HG03159 (cell line): ENCODE measurements at regions not wholly inside any gene's neighbourhood (a gene's known extent, or its start where the extent isn't known, plus 50 kb on each side); places are given as distances from the start of the nearest gene placed in this dataset.
"Not testable (repeated sequence)": the region's sequence is repeated elsewhere in the genome, so short reads cannot be mapped to it uniquely, and the experiment has no call there.

Source experiments
- ATAC-seq: cut with Tn5 transposase; IDR thresholded peaks from one replicate; pipeline ENCODE4 v1.9.1; 2021; ENCODE audit warnings: mild to moderate bottlenecking, moderate library complexity; ENCODE audit not compliant: unreplicated experiment

DNA sequence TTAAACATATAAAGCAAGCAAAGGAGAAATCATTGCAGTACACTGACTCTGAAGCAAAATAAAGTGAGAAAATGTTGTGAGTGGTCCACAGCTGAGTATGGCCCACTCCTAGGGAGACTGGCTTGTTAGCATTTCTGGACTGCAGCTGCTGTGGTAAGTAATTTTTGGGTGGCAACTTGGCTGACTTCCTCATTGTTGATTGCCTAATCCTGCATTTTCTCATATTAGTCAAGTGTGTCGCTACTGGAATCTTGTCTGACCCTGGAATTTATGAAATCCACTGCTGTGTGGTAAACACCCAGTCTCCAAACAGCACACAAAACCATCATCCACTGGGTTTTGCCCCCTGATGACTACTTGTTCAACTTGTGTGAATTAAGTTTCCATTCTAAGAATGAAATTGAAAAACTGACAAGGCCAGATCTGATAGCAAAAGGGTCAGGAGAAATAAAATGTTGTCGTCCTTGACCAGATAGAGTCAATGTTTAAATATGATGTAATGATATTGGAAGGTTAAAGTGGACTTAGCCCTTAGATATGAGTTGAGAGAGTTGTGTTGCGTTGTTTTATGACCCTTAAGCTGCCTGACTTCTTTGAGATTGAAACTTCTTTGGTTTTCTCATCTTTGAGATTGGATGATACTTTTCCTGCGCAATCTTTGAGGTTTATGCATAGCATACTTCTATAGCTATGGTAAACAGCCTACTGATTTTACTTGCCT is 106.6 kb upstream of the SEC22B start:
- not testable (repeated sequence) for ATAC-seq

DNA sequence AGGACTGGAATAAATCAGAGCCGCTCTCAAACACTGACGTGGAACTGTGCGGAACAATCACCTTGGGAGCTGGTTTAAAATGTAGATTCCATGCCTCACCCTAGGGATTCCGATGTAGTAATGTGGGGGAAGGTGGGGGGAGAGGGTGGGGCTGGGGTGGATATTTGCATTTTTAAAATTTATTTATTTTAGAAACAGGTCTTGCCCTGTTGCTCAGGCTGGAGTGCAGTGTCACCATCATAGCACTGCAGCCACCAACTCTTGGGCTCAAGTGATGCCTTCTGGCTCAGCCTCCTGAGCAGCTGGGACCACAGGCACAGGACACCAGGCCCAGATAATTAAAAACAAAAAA is 101.9 kb upstream of the SEC22B start:
- ATAC-seq: not testable (repeated sequence)

DNA sequence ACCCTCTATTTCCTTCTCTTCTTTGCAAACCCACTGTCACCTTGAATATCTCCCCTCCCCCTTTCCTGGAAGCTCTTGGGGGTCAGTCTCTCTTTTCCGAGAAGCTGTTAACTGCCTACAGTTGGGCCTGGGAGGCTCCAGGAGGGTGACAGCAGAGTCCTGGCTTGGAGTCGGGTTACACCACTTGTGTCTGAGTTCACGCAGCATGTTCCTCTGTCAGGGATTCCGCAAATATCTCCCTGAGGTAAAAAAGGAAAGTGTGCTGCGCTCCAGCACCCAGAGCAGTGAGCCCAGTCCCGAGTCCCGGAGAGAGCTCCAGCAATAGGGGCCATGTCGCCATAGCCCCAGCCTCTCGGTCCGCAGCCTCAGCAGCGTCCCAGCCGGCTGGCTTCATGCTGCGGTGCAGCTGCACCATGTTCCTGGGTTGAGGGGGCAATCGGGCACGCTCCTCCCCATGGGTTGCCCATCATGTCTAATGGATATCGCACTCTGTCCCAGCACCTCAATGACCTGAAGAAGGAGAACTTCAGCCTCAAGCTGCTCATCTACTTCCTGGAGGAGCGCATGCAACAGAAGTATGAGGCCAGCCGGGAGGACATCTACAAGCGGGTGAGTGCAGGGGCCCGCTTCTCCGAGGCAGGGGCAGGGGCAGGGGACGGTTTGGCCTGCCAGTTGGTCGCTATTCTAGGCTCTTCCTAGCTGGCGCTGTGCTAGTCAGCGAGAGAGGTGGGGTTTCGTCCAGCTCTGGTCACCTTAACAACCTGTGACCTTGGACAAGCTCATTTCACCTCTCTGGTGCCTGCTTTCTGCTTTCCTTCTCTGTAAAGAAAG is 101.3 kb upstream of the SEC22B start:
- not testable (repeated sequence) for ATAC-seq

DNA sequence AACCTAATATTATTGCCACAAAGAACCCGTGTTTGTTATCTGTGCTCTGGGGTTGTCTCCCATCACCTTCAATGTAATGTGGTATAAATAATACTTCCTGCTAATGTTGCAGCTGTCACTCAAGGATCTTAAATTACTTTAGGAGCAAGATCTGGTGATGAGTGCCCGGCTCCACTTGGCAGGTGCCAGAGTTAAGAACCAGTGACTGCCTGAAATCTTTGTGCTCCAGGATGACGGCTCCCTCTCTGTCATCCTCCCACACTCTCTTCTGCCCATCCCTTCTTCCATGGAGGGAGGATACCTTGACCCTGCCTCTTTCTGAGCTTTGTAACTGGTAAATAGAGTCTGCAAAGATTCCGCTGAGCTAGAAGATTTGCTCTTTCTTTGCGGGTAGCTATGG is 100.4 kb upstream of the SEC22B start:
- not testable (repeated sequence) for ATAC-seq

DNA sequence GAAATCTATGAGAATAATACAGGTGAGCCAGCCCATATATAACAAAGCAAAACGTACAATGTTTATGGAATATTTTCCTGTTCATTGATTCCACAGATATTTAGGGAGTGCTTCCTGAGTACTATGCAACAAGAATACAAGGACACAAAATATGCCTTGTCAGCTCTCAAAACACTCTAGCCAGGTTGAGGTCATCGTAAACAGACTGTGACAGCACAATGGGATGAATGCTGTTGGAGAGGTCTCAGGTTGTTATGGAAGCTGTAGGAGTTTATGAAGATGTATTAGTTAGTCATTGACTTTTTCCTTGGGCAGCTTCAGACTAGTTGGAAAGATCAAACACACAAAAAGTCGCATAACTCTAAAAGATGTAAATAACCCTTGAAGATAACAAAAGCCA is 98.1 kb upstream of the SEC22B start:
- ATAC-seq: not testable (repeated sequence)

DNA sequence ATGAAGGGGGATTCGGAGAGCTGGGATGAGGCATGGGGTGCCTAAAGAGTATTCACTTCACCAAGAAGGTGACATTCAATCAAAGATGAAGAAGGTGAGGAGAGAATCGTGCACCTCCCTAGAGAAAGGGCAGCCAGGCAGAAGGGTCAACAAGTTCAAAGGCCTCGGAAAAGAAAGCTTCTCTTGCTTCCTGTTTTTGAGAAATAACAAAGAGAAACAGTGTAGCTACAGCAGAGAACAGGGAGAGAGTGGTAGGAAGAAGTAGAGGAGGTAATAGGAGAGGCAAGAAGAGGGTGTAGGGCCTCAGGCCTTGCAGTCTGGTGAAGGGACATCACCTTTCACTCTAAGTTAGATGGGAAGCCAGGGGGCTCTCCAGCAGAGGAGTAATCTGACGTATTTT is 97.0 kb upstream of the SEC22B start:
- ATAC-seq: not testable (repeated sequence)

DNA sequence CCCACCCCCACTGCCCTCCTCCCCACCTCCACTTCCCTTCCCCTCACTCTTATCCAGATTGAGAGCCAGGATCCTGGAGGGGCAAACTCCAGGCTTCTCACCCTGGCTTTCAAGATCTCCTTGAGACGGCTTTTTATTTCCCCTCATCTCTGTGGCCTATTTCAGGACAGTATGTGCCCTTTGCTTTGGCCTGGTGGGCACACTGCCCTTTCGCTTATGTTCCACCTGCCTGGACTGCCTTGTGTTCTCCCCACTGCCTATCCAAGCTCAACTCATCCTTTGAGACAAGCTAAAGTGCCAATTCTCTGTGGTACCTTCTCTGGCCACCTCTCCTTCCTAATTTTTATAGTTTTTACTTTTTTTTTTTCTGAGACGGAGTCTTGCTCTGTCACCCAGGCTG is 95.9 kb upstream of the SEC22B start:
- not testable (repeated sequence) for ATAC-seq

DNA sequence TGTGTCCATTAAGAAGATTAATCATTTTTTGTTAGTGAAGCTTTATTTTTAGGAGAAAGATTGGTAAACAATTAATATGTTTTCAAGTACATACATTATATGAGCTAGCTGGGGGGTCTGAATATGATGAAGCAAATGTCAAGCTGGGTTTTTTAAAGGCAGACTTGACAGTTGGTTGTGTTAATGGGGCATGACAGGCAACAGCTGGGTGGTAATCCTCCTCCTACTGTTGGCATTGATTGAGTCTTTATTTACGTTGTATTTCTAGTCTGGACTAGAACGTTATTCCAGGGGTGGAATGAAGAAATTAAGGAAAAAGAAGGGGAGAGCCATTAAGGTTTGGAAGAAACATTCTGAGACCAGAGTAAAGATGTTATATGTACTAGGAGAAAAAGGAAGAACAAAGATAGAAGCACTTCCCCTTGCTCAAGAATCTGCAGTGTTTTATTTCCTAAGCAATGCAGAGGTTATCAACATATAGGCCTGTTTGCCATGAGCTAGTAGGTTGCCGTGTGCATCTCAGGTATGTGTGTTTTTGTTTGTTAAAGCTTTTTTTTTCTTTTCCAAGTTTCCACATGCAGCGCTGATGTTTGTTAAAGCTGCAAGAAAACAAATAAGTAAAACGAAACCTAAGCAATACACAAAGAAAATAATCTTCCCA is 95.4 kb upstream of the SEC22B start:
- not testable (repeated sequence) for ATAC-seq

DNA sequence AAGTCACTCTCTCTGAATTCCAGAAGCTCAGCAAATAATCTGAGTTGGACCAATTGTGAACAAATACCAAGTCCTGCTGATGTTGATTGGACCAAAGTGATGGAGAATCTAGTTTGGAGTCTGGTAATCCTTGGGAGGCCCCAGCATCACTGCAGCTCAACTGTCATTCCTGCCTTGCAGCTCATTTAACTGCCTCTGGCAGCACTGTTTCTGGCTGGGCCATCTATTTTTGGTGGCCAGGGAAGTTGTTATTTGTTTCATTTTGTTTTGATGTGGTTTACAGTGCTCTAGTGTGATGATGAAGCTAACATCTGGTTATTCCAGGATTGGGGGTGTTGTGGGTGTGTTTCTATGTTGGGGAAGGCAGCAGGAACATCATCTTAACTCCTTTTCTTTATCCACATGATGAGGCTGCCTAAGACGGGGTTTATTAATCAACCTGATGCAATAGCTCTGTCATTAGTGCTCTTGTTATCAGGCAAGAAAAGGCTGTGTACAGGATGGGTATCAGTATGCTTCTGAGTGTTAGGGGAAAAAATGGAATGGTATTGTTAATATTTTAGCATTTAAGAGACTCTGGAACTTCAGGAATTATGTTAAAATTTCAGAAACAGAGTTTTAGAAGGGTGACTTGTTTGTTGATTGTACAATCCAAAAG is 91.7 kb upstream of the SEC22B start:
- not testable (repeated sequence) for ATAC-seq

DNA sequence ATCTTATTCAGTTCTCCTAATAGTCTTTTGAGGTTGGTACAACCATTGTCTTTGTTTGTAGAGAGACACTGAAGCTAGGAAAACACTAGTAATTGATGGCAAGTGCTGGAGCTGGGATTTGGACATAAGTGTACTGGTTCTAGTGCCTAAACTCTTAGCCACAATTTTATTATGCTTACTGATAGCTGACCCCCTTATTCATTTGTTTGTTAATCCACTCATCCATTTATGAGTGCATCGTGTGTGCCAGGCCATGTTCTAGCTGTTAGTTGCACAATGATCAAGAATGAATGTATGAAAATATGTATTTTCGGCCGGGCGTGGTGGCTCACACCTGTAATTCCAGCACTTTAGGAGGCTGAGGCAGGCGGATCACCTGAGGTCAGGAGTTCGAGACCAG is 88.2 kb upstream of the SEC22B start:
- ATAC-seq: not testable (repeated sequence)

DNA sequence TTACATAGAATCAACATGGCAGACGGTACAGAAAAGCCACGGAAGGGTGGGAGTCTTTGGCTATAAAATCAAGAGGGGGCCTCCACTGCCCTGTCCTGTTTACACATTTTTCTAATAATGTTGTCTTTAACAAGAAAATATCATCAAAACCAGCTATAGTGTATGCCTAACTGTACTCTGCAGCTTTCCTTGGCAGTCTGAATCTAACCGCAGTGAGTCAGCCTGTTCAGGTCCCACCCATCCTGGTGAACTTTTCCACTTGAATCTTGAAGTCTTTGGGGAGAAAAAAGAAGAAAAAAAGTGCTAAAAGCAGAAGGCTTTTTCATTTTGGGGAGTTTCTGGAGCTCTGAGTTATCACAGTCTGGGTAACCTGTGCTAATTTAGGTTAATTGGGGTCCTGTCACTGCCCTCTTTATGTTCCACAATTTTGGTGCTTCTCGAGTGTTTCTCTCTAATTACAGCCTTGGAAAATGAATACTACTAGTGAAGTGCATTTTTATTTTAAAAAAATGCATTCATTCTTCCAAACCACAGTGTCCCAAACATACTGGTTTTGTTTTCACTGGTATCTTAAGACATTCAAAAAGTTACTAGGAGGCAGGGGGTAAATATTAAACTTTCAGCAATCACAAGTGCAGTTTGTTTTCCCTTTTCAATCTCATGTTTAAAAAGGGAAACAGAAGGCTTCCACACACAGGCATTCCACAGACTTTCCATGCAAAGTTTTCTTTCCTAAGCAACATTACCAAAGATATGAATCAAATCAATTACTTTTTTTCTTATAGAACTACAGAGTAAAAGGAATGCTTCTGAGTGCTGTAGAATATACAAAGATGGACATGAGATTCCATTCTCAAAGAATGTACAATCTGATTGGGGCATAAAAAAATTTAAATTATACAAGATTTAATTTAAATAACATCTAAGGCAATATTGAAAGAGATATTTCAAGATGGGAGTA is 86.8 kb upstream of the SEC22B start:
- ATAC-seq: not testable (repeated sequence)

DNA sequence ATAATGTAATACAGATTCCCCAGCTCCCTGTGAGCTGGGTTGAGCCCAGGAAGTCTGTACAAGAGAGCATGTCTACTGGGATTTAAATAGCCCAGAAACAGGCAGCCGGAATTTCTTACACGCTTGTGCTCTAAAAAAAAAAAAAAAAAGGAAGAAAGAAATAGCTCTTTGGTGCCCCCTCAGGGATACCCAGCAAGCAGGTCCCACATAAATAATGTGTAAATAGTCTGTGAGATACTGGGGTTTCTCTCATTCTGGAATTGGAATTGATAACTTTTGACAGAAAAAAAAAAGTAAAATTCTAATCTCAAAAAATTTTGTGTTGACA is 81.4 kb upstream of the SEC22B start:
- ATAC-seq: not testable (repeated sequence)

DNA sequence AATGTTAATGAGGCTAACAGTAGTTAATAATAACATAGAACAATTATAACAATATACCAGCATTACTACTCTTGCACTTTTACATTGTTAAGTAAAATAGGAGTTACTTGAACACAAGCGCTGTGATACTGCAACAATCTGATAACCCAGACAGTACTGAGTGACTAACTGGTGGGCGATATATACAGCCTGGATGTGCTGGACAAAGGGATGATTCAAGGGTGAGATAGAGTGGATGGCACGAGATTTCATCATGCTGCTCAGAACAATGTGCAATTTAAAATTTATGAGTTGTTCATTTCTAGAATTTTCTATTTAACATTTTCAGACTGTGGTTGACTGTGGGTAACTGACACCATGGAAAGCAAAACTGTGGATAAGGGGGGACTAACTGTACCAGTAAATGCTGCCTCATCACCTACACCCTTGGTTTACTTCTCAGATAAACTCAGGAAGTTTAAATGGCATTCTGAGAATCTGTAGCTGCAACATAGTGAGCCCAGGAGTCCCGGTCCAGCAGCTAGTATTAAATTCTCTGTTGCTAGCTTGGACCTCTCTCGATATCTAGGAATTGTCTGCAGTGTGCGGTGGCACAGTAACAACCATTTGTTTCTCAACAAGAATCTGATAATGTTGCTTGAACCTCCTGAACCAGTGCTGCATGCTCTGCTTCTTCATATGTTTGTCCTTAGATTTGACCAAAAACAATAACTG is 80.9 kb upstream of the SEC22B start:
- ATAC-seq: not testable (repeated sequence)

DNA sequence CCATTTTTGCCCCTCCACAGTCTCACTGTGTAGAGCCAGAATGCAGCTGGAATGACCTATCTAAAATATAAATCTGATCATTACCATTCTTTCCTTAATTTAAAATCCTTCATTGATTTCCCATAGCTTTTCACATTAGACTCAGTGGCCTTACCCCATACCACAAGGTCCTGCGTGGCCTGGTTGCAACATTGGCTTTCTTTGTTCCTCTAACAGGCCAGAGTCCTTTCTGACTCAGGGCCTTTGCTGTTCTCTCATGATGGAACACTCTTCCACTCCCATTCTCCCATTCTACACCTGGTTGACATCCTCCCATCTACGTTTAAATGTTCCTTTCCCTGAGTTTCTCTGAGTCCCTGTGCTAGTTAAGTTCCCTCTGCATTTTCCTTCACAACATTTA is 74.4 kb upstream of the SEC22B start:
- ATAC-seq: not testable (repeated sequence)

DNA sequence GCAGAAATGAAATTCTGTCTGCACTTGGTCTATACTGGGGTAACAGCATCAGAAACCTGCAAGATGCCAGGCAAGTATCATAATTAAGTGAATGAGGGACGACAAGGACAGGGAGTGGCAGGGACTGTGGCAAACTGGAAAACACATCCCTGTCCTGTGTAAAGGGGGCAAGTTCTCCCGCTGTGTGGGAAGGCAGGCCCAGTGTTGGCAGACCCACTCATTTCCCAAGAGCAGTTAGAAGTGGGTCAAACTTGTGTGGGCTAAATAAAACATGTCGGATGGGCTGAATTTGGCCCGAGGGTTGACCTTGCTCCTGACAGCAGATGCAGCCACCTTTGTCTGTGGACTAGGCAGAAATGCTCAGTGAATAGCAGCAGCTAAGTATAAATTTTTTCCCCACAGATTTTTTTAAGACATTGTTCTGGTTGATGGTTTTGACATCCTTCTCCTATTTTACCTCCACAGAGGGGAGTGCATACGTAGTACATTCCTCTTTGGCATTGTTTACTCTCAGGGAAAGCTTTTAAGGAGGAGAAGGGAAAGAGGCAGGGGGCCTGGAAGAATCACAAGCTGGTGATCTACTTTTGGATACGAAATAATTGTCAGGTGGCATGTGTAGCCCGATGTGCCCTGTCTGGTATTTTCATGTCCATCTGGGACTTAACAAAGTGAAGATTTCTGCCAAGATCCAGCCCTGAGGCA is 72.6 kb upstream of the SEC22B start:
- ATAC-seq: not testable (repeated sequence)

DNA sequence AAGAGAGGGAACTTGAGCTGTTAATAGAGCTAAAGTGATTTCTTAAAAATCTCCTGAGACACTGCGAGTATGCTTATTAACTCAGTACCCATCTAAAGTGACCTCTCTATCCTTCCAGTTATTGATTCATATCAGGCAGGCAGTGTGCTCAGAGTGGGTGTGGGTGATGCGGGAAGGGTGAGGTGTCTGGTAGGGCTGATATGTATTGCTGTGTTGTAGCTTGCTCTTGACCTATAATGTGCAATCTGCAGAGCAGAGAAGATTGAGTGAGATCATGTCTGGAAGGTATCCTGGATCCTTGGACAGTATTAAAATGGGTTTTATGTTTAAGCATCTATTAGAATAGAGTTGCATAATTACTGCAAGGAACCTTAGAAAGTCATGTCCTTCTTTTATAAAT is 71.9 kb upstream of the SEC22B start:
- not testable (repeated sequence) for ATAC-seq

DNA sequence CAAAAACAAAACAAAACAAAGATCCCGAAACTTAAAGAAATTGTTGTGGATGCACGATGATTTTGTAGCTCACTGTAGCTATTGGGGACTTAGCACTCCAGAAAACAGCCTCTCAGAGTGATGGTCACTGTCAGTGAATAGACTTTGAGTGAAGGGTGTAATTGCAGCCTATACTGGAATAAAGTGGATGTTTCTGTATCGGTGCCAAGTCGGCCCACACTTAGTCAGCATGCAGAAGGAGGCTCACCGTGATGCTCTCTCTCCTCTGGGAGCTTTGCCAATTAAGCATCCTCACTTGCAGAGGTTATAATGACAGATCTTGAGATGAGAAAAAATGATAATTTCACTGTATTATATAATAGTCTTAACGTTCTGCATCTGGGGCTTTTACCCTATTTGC is 67.5 kb upstream of the SEC22B start:
- not testable (repeated sequence) for ATAC-seq

DNA sequence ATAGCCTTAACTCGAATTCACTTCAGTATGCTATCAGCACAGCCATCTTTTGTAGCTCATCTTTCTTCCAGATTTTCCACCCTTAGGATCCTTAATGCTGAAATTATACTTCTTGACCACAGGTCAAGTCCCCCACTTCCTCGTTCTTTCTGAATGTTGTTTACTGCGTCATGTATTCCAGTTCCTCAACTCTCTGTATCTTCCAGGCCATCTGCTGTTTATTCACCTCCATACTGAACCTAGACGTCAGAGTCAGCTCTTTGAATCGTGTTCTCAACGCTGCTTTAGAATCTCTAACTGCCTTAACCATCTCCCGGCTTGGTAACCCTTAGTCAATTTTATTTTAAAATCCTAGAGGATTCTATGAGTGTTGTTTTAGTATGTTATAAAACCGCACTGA is 66.3 kb upstream of the SEC22B start:
- ATAC-seq: not testable (repeated sequence)

DNA sequence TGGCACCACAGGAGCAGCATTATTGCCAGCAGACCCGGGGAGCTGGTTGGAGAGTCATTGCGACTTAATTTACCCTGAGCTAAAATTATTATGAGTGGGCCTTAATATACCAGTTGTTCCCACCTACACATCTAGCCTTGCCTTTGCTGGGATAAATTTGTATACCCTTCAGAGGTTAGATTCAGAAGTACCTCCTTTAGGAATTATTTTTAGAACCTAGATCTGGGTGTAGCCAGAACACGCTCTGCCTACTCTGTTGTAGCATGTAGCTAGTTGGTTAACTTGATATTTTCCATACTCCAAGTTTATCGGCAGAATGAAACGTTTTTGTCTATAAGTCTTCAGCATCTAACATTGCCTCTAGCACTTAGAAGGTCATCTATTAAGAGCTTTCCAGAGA is 65.5 kb upstream of the SEC22B start:
- ATAC-seq: not testable (repeated sequence)
